Pancreas (tissue), 10 donors: ENCODE measurements at regions not wholly inside any gene's neighbourhood (a gene's known extent, or its start where the extent isn't known, plus 50 kb on each side); places are given as distances from the start of the nearest gene placed in this dataset.

ENCODE experiments used
- ATAC-seq, 4 donors: fragments of 200-7000 bp; cut with Tn5 transposase; one replicate each; pipeline versions ENCODE4 v1.8.0 to v1.9.1; 2020; ENCODE audit warnings: mild to moderate bottlenecking in 4 of 4, moderate library complexity in 4 of 4
- DNase-seq, 6 donors: peaks; one replicate each; pipeline ENCODE4 v3.0.0-alpha.2; 2020
- FAIRE-seq: peaks from 2 replicates; lab custom pipeline; 2012; peaks lifted over from hg19 to GRCh38; lab: Jason Lieb, UNC
- H3K27ac ChIP-seq, 4 donors: fragments of 200-600 bp; sonication (generic); 1 replicate in 3 of 4; 2 replicates in 1 of 4; pipeline versions ENCODE4 v1.5.0 to v1.8.0; 2020
- H3K27me3 ChIP-seq, 4 donors: fragments of 200-600 bp; one replicate each; pipeline ENCODE4 v1.8.0; 2021
- H3K36me3 ChIP-seq, 3 donors: fragments of 200-600 bp; sonication (generic) in 1 of 3; one replicate each; pipeline versions ENCODE4 v1.5.0 to v1.8.0; 2020 to 2021
- H3K4me1 ChIP-seq, 3 donors: fragments of 200-600 bp; one replicate each; pipeline ENCODE4 v1.8.0; 2021
- H3K4me3 ChIP-seq, 4 donors: fragments of 200-600 bp; sonication (generic) in 2 of 4; one replicate each; pipeline versions ENCODE4 v1.5.0 to v1.8.0; 2020 to 2021
- H3K9me3 ChIP-seq, 4 donors: fragments of 200-600 bp; one replicate each; pipeline ENCODE4 v1.8.0; 2021
- CTCF ChIP-seq, 4 donors: fragments of 200-600 bp; sonication (generic) in 3 of 4; IDR thresholded peaks; one replicate each; pipeline versions ENCODE4 v1.5.0 to v1.8.0; 2021; ENCODE audit warnings: antibody characterized with exemption in 4 of 4
- WGBS, 2 donors: extraction: QIAGEN DNeasy Blood & Tissue Kit; methylation state at CpG; one replicate each; pipeline ENCODE4 v1.1.7; 2013; 5-methylcytosine and 5-hydroxymethylcytosine counted together
- intact Hi-C, 3 donors: fragments of 100-400 bp; cut with DNase I; formaldehyde crosslinking; loops; one replicate each; pipeline versions ENCODE4 v1.11.1 to v1.14.2; 2022
- donor health status: healthy with polysubstance abuse.
- donor health status: DM: no; HTN: no; CAD: no; lungs with moderate emphysema.
- donor health status: DM: no; HTN: no; CAD: no.
- donor health status: control.
- donor health status: control.
- donor health status: Bipolar disorder and iron deficiency.
- donor health status: DM: yes; HTN: yes; CAD: no.
- donor health status: DM: no; HTN: no; CAD: no.
- donor health status: DM: no; HTN: no; CAD: no.
- donor health status: DM: yes; HTN: yes; CAD: no.

DNA sequence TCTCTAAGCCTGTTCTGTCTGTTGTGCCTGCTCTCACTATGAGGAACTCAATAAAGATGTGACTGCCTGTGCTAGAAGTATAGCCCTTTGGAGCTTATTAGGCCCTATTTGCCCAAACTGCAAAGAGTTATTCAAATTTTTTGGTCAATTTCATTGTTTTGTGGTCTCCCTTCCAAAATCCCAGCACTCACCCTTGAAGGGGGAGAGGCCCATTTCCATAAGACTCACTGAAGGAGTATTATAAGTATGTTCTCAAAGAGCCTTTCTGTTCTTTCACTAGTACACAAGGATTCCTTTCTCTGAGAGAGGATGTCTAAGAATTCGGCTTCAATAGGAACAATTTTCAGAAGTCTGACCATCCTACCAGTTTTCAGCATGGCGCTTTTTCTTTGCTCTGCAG, 641.9 kb upstream of the REG3G start:
- intact Hi-C loops, result no loop called here
- 57 to 62% methylated on average over 2 of the region's 2 CpGs for whole genome bisulfite sequencing, 2 donors
- no peaks in the 10 kb centered on the region for H3K9me3 ChIP-seq
- no peaks in the 10 kb centered on the region for H3K27me3 ChIP-seq
- FAIRE-seq (no peak), ATAC-seq (no peak), DNase-seq (no peak)
- H3K4me1 ChIP-seq, result no peaks in the 10 kb centered on the region
- no peak overlapping the region for H3K27ac ChIP-seq
- no peak for TF ChIP-seq CTCF (IDR thresholded peaks at IDR 0.05)
- no peaks in the 10 kb centered on the region for H3K36me3 ChIP-seq
- no peak overlapping the region for H3K4me3 ChIP-seq

- intact Hi-C loops, result no loop called here
- 75 to 90% methylated on average over 6 of the region's 6 CpGs for WGBS, 2 donors
- Histone ChIP-seq H3K27me3 (no peaks in the 10 kb centered on the region), H3K4me3 (no peak overlapping the region), H3K4me1 (no peaks in the 10 kb centered on the region), H3K9me3 (no peaks in the 10 kb centered on the region), H3K27ac (no peak overlapping the region), H3K36me3 (no peaks in the 10 kb centered on the region)
- FAIRE-seq (no peak), DNase-seq (no peak), ATAC-seq (no peak)
- no peak for TF ChIP-seq CTCF (IDR thresholded peaks at IDR 0.05)
These were observed 628.3 kb upstream of the REG3G start for GRCh38 chr2:78397198-78397597.

DNA sequence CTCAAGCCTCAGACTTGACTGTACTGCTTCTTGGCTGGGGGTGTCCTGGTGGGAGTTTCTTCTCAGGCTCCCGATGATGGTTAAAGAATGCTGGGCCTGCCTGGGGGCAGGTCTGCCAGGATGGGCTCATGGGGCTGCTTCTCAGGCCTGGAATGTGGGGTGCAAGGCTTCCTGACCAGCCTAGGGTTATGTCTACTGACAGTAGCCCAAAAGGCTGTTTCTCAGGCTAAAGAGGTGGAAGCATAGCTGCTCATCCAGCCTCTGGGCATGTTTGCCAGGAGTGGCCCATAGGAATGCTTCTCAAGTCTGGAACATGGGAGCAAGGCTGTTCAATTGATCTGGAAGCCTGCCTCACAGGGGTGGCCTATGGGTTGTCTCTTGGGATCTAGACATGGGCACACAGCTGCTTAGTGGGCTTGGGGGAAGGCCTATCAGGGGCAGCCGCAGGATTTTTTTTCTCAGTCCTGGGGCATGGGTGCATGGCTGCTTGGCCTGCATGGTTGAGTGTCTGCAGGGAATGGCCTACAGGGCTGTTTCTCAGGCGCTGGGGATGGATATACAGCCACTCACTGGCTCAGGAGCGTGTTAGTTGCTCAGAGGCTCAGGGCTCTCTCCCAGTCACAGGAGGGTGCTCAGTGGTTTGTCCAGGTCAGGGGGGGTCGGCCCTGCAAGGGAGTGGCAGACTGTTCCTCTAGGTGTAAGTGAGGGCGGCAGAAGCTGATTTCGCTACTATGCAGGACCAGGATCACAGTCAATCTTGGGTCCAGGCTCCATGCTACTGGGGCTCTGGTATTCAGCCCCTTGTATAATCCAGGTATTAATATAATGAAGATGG, 617.3 kb upstream of the REG3G start:
- WGBS, 2 donors, result 77 to 88% methylated on average over 7 of the region's 7 CpGs
- Histone ChIP-seq H3K4me1 (no peaks in the 10 kb centered on the region), H3K27ac (no peak overlapping the region), H3K36me3 (no peaks in the 10 kb centered on the region), H3K9me3 (no peaks in the 10 kb centered on the region), H3K27me3 (no peaks in the 10 kb centered on the region), H3K4me3 (no peak overlapping the region)
- FAIRE-seq (no peak), ATAC-seq (no peak), DNase-seq (peak in 2 of 6 donors; percentile 10 to 29)
- intact Hi-C loops, result no loop called here
- no peak for TF ChIP-seq CTCF (IDR thresholded peaks at IDR 0.05)

DNA sequence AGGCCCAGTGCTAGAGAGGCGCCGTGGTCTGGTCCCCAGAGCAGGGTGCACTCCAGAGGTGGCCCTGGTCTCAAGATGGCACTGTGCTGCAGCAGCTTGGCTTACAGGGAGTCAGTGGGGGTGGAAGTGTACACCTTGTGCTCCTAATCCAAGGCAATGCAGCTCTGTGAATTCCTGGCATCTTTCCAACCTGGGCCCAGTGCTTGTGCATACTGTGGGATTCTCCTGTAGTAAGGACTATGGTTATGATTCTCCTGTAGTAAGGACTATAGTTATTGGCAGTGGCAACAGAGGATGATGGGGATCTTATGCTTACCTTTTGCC, 616.7 kb upstream of the REG3G start:
- Histone ChIP-seq H3K36me3 (no peaks in the 10 kb centered on the region), H3K27me3 (no peaks in the 10 kb centered on the region), H3K4me3 (no peak overlapping the region), H3K9me3 (no peaks in the 10 kb centered on the region), H3K27ac (no peak overlapping the region), H3K4me1 (no peaks in the 10 kb centered on the region)
- intact Hi-C loops, result no loop called here
- FAIRE-seq (no peak), ATAC-seq (no peak), DNase-seq (peak in 1 of 6 donors; percentile 11)
- 93 to 95% methylated on average over 2 of the region's 2 CpGs for WGBS, 2 donors
- TF ChIP-seq CTCF (IDR thresholded peaks at IDR 0.05), result no peak

- H3K4me1 ChIP-seq, result no peaks in the 10 kb centered on the region
- H3K9me3 ChIP-seq, result no peaks in the 10 kb centered on the region
- intact Hi-C loops, result no loop called here
- H3K27me3 ChIP-seq, result no peaks in the 10 kb centered on the region
- ATAC-seq (no peak), FAIRE-seq (no peak), DNase-seq (no peak)
- no peaks in the 10 kb centered on the region for H3K36me3 ChIP-seq
- H3K4me3 ChIP-seq, result no peak overlapping the region
- TF ChIP-seq CTCF (IDR thresholded peaks at IDR 0.05), result no peak
- H3K27ac ChIP-seq, result no peak overlapping the region
These were observed 614.2 kb upstream of the REG3G start for GRCh38 chr2:78411303-78411702.
